WTC11 (cell line): ENCODE measurements at regions not wholly inside any gene's neighbourhood (a gene's known extent, or its start where the extent isn't known, plus 50 kb on each side); places are given as distances from the start of the nearest gene placed in this dataset.

Experiments used
- AFF4 ChIP-seq: sonication (generic); formaldehyde crosslinking; IDR thresholded peaks from 2 replicates; pipeline ENCODE4 v1.8.1; 2023; ENCODE audit warnings: mild to moderate bottlenecking, missing genetic modification reagents, borderline replicate concordance
- CBFB ChIP-seq: sonication (generic); formaldehyde crosslinking; IDR thresholded peaks from 2 replicates; pipeline ENCODE4 v1.8.1; 2022; ENCODE audit warnings: mild to moderate bottlenecking, low read depth, missing genetic modification reagents
- E2F4 ChIP-seq: sonication (generic); formaldehyde crosslinking; IDR thresholded peaks from 2 replicates; pipeline ENCODE4 v1.8.1; 2022; ENCODE audit warnings: low read depth, mild to moderate bottlenecking, moderate library complexity, missing genetic modification reagents, borderline replicate concordance
- ETV6 ChIP-seq: sonication (generic); formaldehyde crosslinking; IDR thresholded peaks from 2 replicates; pipeline ENCODE4 v1.8.1; 2022; ENCODE audit warnings: mild to moderate bottlenecking, missing genetic modification reagents
- FOXK1 ChIP-seq: sonication (generic); formaldehyde crosslinking; IDR thresholded peaks from 2 replicates; pipeline ENCODE4 v1.8.0; 2022; ENCODE audit warnings: mild to moderate bottlenecking, moderate library complexity, missing genetic modification reagents
- GRHL2 ChIP-seq: fragments of 250-450 bp; sonication (Bioruptor Pico); IDR thresholded peaks from 2 replicates; pipeline ENCODE4 v1.8.0; 2022; ENCODE audit warnings: mild to moderate bottlenecking, moderate library complexity; ENCODE audit not compliant: insufficient replicate concordance, severe bottlenecking
- NFYB ChIP-seq: sonication (generic); formaldehyde crosslinking; conservative IDR thresholded peaks from 2 replicates; pipeline ENCODE4 v1.8.0; 2022; ENCODE audit warnings: low read depth, missing genetic modification reagents
- PREB ChIP-seq: sonication (generic); formaldehyde crosslinking; IDR thresholded peaks from 2 replicates; pipeline ENCODE4 v1.8.1; 2022; ENCODE audit warnings: mild to moderate bottlenecking, missing genetic modification reagents, moderate library complexity, borderline replicate concordance
- STAT6 ChIP-seq: sonication (generic); formaldehyde crosslinking; conservative IDR thresholded peaks from 2 replicates; pipeline ENCODE4 v1.8.1; 2023; ENCODE audit warnings: mild to moderate bottlenecking, low read depth, missing genetic modification reagents, moderate library complexity
- TCF7 ChIP-seq: sonication (generic); formaldehyde crosslinking; IDR thresholded peaks from 2 replicates; pipeline ENCODE4 v1.8.0; 2022; ENCODE audit warnings: mild to moderate bottlenecking, low read depth, missing genetic modification reagents, moderate library complexity
- ZNF121 ChIP-seq: sonication (generic); formaldehyde crosslinking; IDR thresholded peaks from 2 replicates; pipeline ENCODE4 v1.8.0; 2023; ENCODE audit warnings: missing genetic modification reagents
- ZNF396 ChIP-seq: fragments of 250-450 bp; sonication (Bioruptor Pico); IDR thresholded peaks from 2 replicates; pipeline ENCODE4 v1.8.0; 2021; ENCODE audit warnings: mild to moderate bottlenecking, moderate library complexity, borderline replicate concordance
- TF ChIP-seq, protein P1 (sequence below): sonication (generic); formaldehyde crosslinking; IDR thresholded peaks from 2 replicates; pipeline ENCODE4 v1.8.0; 2023; ENCODE audit warnings: missing genetic modification reagents, mild to moderate bottlenecking, borderline replicate concordance
- TF ChIP-seq, protein P2 (sequence below): fragments of 250-450 bp; sonication (Bioruptor Pico); IDR thresholded peaks from 2 replicates; pipeline ENCODE4 v1.8.0; 2021; ENCODE audit warnings: mild to moderate bottlenecking

- no peak for TF ChIP-seq STAT6 (CRISPR knock-in tag)
- no peak for TF ChIP-seq E2F4 (CRISPR knock-in tag)
- TF ChIP-seq, protein P1, sequence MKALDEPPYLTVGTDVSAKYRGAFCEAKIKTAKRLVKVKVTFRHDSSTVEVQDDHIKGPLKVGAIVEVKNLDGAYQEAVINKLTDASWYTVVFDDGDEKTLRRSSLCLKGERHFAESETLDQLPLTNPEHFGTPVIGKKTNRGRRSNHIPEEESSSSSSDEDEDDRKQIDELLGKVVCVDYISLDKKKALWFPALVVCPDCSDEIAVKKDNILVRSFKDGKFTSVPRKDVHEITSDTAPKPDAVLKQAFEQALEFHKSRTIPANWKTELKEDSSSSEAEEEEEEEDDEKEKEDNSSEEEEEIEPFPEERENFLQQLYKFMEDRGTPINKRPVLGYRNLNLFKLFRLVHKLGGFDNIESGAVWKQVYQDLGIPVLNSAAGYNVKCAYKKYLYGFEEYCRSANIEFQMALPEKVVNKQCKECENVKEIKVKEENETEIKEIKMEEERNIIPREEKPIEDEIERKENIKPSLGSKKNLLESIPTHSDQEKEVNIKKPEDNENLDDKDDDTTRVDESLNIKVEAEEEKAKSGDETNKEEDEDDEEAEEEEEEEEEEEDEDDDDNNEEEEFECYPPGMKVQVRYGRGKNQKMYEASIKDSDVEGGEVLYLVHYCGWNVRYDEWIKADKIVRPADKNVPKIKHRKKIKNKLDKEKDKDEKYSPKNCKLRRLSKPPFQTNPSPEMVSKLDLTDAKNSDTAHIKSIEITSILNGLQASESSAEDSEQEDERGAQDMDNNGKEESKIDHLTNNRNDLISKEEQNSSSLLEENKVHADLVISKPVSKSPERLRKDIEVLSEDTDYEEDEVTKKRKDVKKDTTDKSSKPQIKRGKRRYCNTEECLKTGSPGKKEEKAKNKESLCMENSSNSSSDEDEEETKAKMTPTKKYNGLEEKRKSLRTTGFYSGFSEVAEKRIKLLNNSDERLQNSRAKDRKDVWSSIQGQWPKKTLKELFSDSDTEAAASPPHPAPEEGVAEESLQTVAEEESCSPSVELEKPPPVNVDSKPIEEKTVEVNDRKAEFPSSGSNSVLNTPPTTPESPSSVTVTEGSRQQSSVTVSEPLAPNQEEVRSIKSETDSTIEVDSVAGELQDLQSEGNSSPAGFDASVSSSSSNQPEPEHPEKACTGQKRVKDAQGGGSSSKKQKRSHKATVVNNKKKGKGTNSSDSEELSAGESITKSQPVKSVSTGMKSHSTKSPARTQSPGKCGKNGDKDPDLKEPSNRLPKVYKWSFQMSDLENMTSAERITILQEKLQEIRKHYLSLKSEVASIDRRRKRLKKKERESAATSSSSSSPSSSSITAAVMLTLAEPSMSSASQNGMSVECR (CRISPR knock-in tag): no peak
- no peak for TF ChIP-seq TCF7 (CRISPR knock-in tag)
- no peak for TF ChIP-seq PREB (CRISPR knock-in tag)
- TF ChIP-seq ETV6 (CRISPR knock-in tag): no peak
- no peak for TF ChIP-seq AFF4 (CRISPR knock-in tag)
- TF ChIP-seq ZNF121: no peak
- no peak for TF ChIP-seq ZNF396 (CRISPR knock-in tag)
- no peak for TF ChIP-seq FOXK1 (CRISPR knock-in tag)
- no peak for TF ChIP-seq GRHL2 (CRISPR knock-in tag)
- no peak for TF ChIP-seq CBFB (CRISPR knock-in tag)
- TF ChIP-seq NFYB: no peak
- TF ChIP-seq, protein P2, sequence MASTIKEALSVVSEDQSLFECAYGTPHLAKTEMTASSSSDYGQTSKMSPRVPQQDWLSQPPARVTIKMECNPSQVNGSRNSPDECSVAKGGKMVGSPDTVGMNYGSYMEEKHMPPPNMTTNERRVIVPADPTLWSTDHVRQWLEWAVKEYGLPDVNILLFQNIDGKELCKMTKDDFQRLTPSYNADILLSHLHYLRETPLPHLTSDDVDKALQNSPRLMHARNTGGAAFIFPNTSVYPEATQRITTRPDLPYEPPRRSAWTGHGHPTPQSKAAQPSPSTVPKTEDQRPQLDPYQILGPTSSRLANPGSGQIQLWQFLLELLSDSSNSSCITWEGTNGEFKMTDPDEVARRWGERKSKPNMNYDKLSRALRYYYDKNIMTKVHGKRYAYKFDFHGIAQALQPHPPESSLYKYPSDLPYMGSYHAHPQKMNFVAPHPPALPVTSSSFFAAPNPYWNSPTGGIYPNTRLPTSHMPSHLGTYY (CRISPR knock-in tag): no peak
Observed at GRCh38 chrX:113954297-113954696, 629.6 kb upstream of the HTR2C start (continued).
